ENCODE measurements at regions not wholly inside any gene's neighbourhood (a gene's known extent, or its start where the extent isn't known, plus 50 kb on each side); places are given as distances from the start of the nearest gene placed in this dataset.

GRCh38 chr11:8794126-8794525, 111.5 kb downstream of the RPL27A start:
- TF ChIP-seq EZH2 (IDR thresholded peaks at IDR 0.05; ENCODE audit: insufficient read depth, poor library complexity, severe bottlenecking) (no peak), EZH2phosphoT487 (IDR thresholded peaks at IDR 0.05; ENCODE audit: insufficient read depth, low read depth) (no peak)
